Endothelial cell of umbilical vein (primary cell): ENCODE measurements at regions not wholly inside any gene's neighbourhood (a gene's known extent, or its start where the extent isn't known, plus 50 kb on each side); places are given as distances from the start of the nearest gene placed in this dataset.

ENCODE experiments used
- BruUV-seq: library from RNA; stranded (reverse); fragments of 400-500 nt; replicated peaks from 2 replicates; lab custom pipeline; 2021; lab: Mats Ljungman, UMichigan
- CTCF ChIA-PET: fragments of 300-600, 350-600 bp; sonication (Branson Sonifier 250); formaldehyde crosslinking; loops from one replicate; lab custom pipeline; 2021; ENCODE audit warnings: antibody characterized with exemption, inconsistent platforms; lab: Charles Lee
- POLR2A ChIA-PET: fragments of 300-600, 350-600 bp; sonication (Branson Sonifier 250); formaldehyde crosslinking; loops from one replicate; lab custom pipeline; 2021; ENCODE audit warnings: antibody characterized with exemption, inconsistent platforms; lab: Charles Lee
- DNase-seq: peaks from one replicate; pipeline ENCODE4 v3.0.0-alpha.2; 2011; ENCODE audit warnings: low read depth, low spot score
- FAIRE-seq: peaks from 2 replicates; lab custom pipeline; 2011; peaks lifted over from hg19 to GRCh38; lab: Jason Lieb, UNC
- H2AFZ ChIP-seq: 2 replicates; pipeline ENCODE4 v1.6.0; 2012; ENCODE audit warnings: low read depth, low read length, control low read depth, inconsistent platforms
- H3K27ac ChIP-seq: 2 replicates; pipeline ENCODE4 v1.5.1; 2011; ENCODE audit warnings: low read depth, mild to moderate bottlenecking, control low read depth, low read length, moderate library complexity; ENCODE audit not compliant: insufficient read depth
- H3K27me3 ChIP-seq, 2 experiments: 2 replicates each; pipeline versions ENCODE4 v1.6.0 to v1.6.1; 2011; ENCODE audit warnings: low read length in 2 of 2, mixed read lengths in 1 of 2; ENCODE audit not compliant: control insufficient read depth in 2 of 2, insufficient read depth in 2 of 2
- H3K36me3 ChIP-seq, 2 experiments: 2 replicates in 1 of 2; 3 replicates in 1 of 2; pipeline ENCODE4 v1.5.1; 2011; ENCODE audit warnings: low read length in 2 of 2, mild to moderate bottlenecking in 1 of 2, moderate library complexity in 1 of 2; ENCODE audit not compliant: control insufficient read depth in 2 of 2, insufficient read depth in 2 of 2; ENCODE audit errors: extremely low read depth in 1 of 2
- H3K4me1 ChIP-seq: 3 replicates; pipeline ENCODE4 v1.5.1; 2011; ENCODE audit warnings: mild to moderate bottlenecking, low read length; ENCODE audit not compliant: control insufficient read depth, insufficient read depth; ENCODE audit errors: extremely low read depth
- H3K4me2 ChIP-seq: 2 replicates; pipeline ENCODE4 v1.6.1; 2011; ENCODE audit warnings: low read length, control low read depth, mixed read lengths; ENCODE audit not compliant: insufficient read depth
- H3K4me3 ChIP-seq, 3 experiments: fragments of 200-600 bp in 1 of 3; sonication (generic), shearing (Covaris generic) in 1 of 3; replicated peaks in 1 of 3; 2 replicates each; pipeline ENCODE4 v1.5.1; 2011 to 2016; ENCODE audit warnings: control low read depth in 3 of 3, low read length in 3 of 3, mild to moderate bottlenecking in 2 of 3, inconsistent platforms in 1 of 3, low read depth in 1 of 3, moderate library complexity in 1 of 3; ENCODE audit not compliant: insufficient read depth in 1 of 3
- H3K79me2 ChIP-seq: 2 replicates; pipeline ENCODE4 v1.6.0; 2012; ENCODE audit warnings: low read length, inconsistent platforms; ENCODE audit not compliant: control insufficient read depth, insufficient read depth
- H3K9ac ChIP-seq: replicated peaks from 2 replicates; pipeline ENCODE3; 2011; ENCODE audit warnings: low read length, control low read depth; ENCODE audit not compliant: insufficient read depth; ENCODE audit errors: extremely low read depth
- H3K9me1 ChIP-seq: replicated peaks from 3 replicates; pipeline ENCODE4 v1.6.0; 2011; ENCODE audit warnings: mild to moderate bottlenecking, low read length; ENCODE audit not compliant: control insufficient read depth, insufficient read depth; ENCODE audit errors: extremely low read depth
- H3K9me3 ChIP-seq: replicated peaks from 2 replicates; pipeline ENCODE4 v1.5.1; 2012; ENCODE audit warnings: low read length, inconsistent platforms; ENCODE audit not compliant: control insufficient read depth, insufficient read depth
- H4K20me1 ChIP-seq: replicated peaks from 2 replicates; pipeline ENCODE3; 2011; ENCODE audit warnings: mild to moderate bottlenecking, low read length; ENCODE audit not compliant: control insufficient read depth, insufficient read depth; ENCODE audit errors: extremely low read depth
- EZH2 ChIP-seq: IDR thresholded peaks from 2 replicates; pipeline ENCODE4 v1.6.1; 2012; ENCODE audit warnings: borderline replicate concordance, low read depth, mild to moderate bottlenecking, moderate library complexity, low read length, inconsistent platforms; ENCODE audit not compliant: severe bottlenecking
- FOS ChIP-seq: IDR thresholded peaks from 2 replicates; pipeline ENCODE4 v1.6.1; 2011; ENCODE audit warnings: mild to moderate bottlenecking, low read length, moderate library complexity, borderline replicate concordance; ENCODE audit not compliant: insufficient read depth
- GATA2 ChIP-seq: IDR thresholded peaks from 2 replicates; pipeline ENCODE4 v1.7.0; 2011; ENCODE audit warnings: low read depth, mild to moderate bottlenecking, moderate library complexity, mixed read lengths, low read length; ENCODE audit not compliant: insufficient read length, insufficient read depth
- JUN ChIP-seq: IDR thresholded peaks from 2 replicates; pipeline ENCODE4 v1.6.1; 2011; ENCODE audit warnings: borderline replicate concordance, low read depth; ENCODE audit not compliant: insufficient read length, insufficient read depth
- MYC ChIP-seq: IDR thresholded peaks from one replicate; pipeline ENCODE4 v1.6.1; 2011; ENCODE audit warnings: mild to moderate bottlenecking, low read depth, low read length
- POLR2A ChIP-seq: IDR thresholded peaks from 2 replicates; pipeline ENCODE4 v1.6.1; 2012; ENCODE audit warnings: low read depth, mild to moderate bottlenecking, control low read depth, low read length
- POLR2AphosphoS5 ChIP-seq: IDR thresholded peaks from 2 replicates; pipeline ENCODE4 v1.6.1; 2012; ENCODE audit warnings: low read depth, mild to moderate bottlenecking, control low read depth, low read length, moderate library complexity; ENCODE audit not compliant: insufficient read depth
- dilution Hi-C: fragments of 300-500 bp; cut with MboI; formaldehyde crosslinking; loops from one replicate; pipeline ENCODE4 v1.15.0; 2019; ENCODE audit warnings: low sequenced_read_pairs; ENCODE audit not compliant: extremely low pct_ligation_motif_present
- intact Hi-C: fragments of 100-400 bp; cut with micrococcal nuclease; formaldehyde crosslinking; loops from one replicate; pipeline ENCODE4 v1.10.0; 2022
- TF ChIP-seq, protein P1 (sequence below): IDR thresholded peaks from 2 replicates; pipeline ENCODE4 v1.6.1; 2011; ENCODE audit not compliant: insufficient read depth, insufficient read length
- TF ChIP-seq, protein P2 (sequence below), 2 donors: IDR thresholded peaks; 1 replicate in 1 of 2; 2 replicates in 1 of 2; pipeline ENCODE4 v1.5.1; 2011; ENCODE audit warnings: low read length in 2 of 2, mild to moderate bottlenecking in 2 of 2, moderate library complexity in 2 of 2, control low read depth in 1 of 2, inconsistent platforms in 1 of 2, low read depth in 1 of 2; ENCODE audit not compliant: insufficient read depth in 1 of 2; ENCODE audit errors: extremely low read depth in 1 of 2

DNA sequence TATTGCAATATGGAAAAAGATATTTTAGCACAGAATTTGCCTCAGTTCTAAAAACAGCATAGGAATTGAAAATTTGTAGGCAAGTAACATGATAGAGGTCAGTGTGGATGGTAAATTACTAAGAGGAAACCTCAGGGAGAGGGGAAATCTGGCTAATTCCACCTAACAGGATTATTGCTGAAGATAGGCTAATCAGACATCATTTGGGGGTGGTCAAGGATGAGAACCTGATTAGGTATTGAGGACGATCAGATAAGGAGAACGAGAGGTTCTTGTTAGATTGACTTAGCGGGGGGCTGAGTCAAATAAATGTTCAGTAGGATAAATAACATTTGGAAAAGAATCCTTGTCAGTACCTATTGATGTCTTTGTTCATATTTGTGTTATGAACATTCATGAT lies 543.2 kb upstream of the LRRTM4 start:
- Histone ChIP-seq H3K4me2 (no peak overlapping the region), H3K27me3 (no peaks in the 10 kb centered on the region), H3K9me3 (peaks cover 7% of the 10 kb centered on the region), H3K4me1 (no peaks in the 10 kb centered on the region), H2AFZ (no peak overlapping the region), H3K27ac (no peak overlapping the region), H3K79me2 (no peaks in the 10 kb centered on the region), H4K20me1 (no peaks in the 10 kb centered on the region), H3K9me1 (no peaks in the 10 kb centered on the region), H3K9ac (no peak overlapping the region), H3K36me3 (no peaks in the 10 kb centered on the region), H3K4me3 (no peak overlapping the region)
- POLR2A ChIA-PET: no interaction called here
- FAIRE-seq (no peak), DNase-seq (no peak)
- CTCF ChIA-PET: no interaction called here
- TF ChIP-seq POLR2A: no peak
- TF ChIP-seq EZH2: no peak
- TF ChIP-seq JUN: no peak
- TF ChIP-seq MYC: no peak
- TF ChIP-seq FOS: no peak
- no peak for TF ChIP-seq GATA2
- TF ChIP-seq, protein P1, sequence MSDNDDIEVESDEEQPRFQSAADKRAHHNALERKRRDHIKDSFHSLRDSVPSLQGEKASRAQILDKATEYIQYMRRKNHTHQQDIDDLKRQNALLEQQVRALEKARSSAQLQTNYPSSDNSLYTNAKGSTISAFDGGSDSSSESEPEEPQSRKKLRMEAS: no peak
- TF ChIP-seq, protein P2, sequence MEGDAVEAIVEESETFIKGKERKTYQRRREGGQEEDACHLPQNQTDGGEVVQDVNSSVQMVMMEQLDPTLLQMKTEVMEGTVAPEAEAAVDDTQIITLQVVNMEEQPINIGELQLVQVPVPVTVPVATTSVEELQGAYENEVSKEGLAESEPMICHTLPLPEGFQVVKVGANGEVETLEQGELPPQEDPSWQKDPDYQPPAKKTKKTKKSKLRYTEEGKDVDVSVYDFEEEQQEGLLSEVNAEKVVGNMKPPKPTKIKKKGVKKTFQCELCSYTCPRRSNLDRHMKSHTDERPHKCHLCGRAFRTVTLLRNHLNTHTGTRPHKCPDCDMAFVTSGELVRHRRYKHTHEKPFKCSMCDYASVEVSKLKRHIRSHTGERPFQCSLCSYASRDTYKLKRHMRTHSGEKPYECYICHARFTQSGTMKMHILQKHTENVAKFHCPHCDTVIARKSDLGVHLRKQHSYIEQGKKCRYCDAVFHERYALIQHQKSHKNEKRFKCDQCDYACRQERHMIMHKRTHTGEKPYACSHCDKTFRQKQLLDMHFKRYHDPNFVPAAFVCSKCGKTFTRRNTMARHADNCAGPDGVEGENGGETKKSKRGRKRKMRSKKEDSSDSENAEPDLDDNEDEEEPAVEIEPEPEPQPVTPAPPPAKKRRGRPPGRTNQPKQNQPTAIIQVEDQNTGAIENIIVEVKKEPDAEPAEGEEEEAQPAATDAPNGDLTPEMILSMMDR (IDR thresholded peaks at IDR 0.05; ENCODE audit: extremely low read depth in 1 of 2, insufficient read depth in 1 of 2, low read depth in 1 of 2, low read length in 2 of 2): no peak
- TF ChIP-seq POLR2AphosphoS5: no peak
- no TSS peak for BruUV-seq
- intact Hi-C loops (no loop called here), dilution Hi-C loops (no loop called here)
